ENCODE measurements at regions not wholly inside any gene's neighbourhood (a gene's known extent, or its start where the extent isn't known, plus 50 kb on each side); places are given as distances from the start of the nearest gene placed in this dataset.

DNA sequence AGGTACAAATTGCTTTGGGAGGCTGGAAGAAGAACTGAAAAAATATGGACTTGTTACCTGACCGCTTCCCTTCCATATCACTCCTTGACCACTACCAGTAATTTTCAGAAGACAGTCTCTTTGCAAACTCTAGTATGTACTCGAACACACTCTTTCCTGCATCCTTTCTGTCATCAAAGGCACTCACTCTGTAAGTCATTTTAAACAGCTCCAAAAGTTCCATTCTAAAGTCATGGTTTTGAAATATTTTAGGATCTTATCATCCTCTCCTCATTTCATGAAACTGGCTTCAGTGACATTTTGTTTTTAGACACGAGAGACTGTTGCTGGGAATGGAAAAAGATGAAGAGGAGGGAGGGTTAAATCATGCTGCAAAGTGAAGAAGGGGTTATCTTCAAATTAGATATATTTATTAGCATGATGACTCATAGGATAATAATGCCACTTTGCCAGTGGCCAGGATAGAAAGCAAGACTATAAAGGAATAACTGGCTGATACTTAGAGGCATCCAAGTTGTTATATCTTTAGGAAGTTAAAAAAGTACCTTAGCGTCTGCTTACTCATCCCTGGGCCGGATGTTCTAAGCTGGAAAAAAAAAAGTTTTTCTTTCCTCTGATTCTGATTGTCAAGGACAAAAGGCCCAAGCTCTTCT is 549.3 kb downstream of the METTL15 start:
- TF ChIP-seq, protein P1, sequence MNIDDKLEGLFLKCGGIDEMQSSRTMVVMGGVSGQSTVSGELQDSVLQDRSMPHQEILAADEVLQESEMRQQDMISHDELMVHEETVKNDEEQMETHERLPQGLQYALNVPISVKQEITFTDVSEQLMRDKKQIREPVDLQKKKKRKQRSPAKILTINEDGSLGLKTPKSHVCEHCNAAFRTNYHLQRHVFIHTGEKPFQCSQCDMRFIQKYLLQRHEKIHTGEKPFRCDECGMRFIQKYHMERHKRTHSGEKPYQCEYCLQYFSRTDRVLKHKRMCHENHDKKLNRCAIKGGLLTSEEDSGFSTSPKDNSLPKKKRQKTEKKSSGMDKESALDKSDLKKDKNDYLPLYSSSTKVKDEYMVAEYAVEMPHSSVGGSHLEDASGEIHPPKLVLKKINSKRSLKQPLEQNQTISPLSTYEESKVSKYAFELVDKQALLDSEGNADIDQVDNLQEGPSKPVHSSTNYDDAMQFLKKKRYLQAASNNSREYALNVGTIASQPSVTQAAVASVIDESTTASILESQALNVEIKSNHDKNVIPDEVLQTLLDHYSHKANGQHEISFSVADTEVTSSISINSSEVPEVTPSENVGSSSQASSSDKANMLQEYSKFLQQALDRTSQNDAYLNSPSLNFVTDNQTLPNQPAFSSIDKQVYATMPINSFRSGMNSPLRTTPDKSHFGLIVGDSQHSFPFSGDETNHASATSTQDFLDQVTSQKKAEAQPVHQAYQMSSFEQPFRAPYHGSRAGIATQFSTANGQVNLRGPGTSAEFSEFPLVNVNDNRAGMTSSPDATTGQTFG (tag by site-specific recombination; IDR thresholded peaks at IDR 0.05; ENCODE audit: borderline replicate concordance) = no peak
- TF ChIP-seq EGR2 (tag by site-specific recombination; IDR thresholded peaks at IDR 0.05; ENCODE audit: low read depth) = no peak
- Histone ChIP-seq H3K4me1 (ENCODE audit: control insufficient read depth, insufficient read depth, low read length) (no peaks in the 10 kb centered on the region), H3K36me3 (ENCODE audit: control insufficient read depth in 2 of 2, insufficient read depth in 1 of 2, low read length in 2 of 2) (no peaks in the 10 kb centered on the region), H3K27ac (ENCODE audit: extremely low read depth, low read depth, low read length) (no peak overlapping the region), H3K9me3 (ENCODE audit: control insufficient read depth, insufficient read depth, low read depth, low read length) (no peaks in the 10 kb centered on the region), H3K4me3 (ENCODE audit: low read depth, low read length) (no peak overlapping the region)
- CTCF ChIA-PET = interaction anchor here (0.7 to 1.0 kb wide), 2 partner anchors 940 to 962 kb away, joined by 3 to 4 read pairs; no protein-coding TSS in a partner anchor
- POLR2A ChIA-PET = no interaction called here

DNA sequence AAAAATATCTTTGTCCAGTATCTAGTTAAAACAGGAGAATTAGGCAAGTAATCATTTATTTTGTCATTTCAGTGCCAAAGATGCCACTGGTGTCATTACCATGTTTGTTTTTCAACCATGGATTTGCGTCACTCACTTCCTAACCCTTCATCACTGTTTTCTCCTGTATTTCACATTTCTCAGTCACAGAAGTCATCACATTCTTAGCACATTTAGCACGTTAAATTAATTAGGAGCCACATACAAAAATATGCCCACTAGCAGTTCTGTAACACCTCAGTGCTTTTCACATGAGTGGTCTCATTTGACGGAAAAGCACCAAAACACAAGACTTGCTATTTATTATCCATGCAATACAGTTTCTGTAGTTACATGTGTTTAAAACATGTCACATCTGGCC is 546.0 kb downstream of the METTL15 start:
- Histone ChIP-seq H3K4me3 (ENCODE audit: low read depth, low read length) (no peak overlapping the region), H3K4me1 (ENCODE audit: control insufficient read depth, insufficient read depth, low read length) (no peaks in the 10 kb centered on the region), H3K9me3 (ENCODE audit: control insufficient read depth, insufficient read depth, low read depth, low read length) (no peaks in the 10 kb centered on the region), H3K36me3 (ENCODE audit: control insufficient read depth in 2 of 2, insufficient read depth in 1 of 2, low read length in 2 of 2) (no peaks in the 10 kb centered on the region), H3K27ac (ENCODE audit: extremely low read depth, low read depth, low read length) (no peak overlapping the region)
- ChIA-PET POLR2A (interaction anchor here (0.6 kb wide), 1 partner anchor 74 kb away, joined by 3 read pairs; no protein-coding TSS in a partner anchor), CTCF (no interaction called here)
- TF ChIP-seq BCL11A (tag by site-specific recombination; IDR thresholded peaks at IDR 0.05; ENCODE audit: low read depth) = no peak
- no peak for TF ChIP-seq ZNF596 (tag by site-specific recombination; IDR thresholded peaks at IDR 0.05)
- TF ChIP-seq, protein P2, sequence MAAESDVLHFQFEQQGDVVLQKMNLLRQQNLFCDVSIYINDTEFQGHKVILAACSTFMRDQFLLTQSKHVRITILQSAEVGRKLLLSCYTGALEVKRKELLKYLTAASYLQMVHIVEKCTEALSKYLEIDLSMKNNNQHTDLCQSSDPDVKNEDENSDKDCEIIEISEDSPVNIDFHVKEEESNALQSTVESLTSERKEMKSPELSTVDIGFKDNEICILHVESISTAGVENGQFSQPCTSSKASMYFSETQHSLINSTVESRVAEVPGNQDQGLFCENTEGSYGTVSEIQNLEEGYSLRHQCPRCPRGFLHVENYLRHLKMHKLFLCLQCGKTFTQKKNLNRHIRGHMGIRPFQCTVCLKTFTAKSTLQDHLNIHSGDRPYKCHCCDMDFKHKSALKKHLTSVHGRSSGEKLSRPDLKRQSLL (tag by site-specific recombination; IDR thresholded peaks at IDR 0.05) = no peak
- TF ChIP-seq, protein P3, sequence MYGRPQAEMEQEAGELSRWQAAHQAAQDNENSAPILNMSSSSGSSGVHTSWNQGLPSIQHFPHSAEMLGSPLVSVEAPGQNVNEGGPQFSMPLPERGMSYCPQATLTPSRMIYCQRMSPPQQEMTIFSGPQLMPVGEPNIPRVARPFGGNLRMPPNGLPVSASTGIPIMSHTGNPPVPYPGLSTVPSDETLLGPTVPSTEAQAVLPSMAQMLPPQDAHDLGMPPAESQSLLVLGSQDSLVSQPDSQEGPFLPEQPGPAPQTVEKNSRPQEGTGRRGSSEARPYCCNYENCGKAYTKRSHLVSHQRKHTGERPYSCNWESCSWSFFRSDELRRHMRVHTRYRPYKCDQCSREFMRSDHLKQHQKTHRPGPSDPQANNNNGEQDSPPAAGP (tag by site-specific recombination; IDR thresholded peaks at IDR 0.05) = no peak
- TF ChIP-seq ZNF140 (tag by site-specific recombination; IDR thresholded peaks at IDR 0.05) = no peak
- no peak for TF ChIP-seq ZNF623 (tag by site-specific recombination; IDR thresholded peaks at IDR 0.05)
- TF ChIP-seq IKZF3 (tag by site-specific recombination; IDR thresholded peaks at IDR 0.05) = no peak
- TF ChIP-seq, protein P4, sequence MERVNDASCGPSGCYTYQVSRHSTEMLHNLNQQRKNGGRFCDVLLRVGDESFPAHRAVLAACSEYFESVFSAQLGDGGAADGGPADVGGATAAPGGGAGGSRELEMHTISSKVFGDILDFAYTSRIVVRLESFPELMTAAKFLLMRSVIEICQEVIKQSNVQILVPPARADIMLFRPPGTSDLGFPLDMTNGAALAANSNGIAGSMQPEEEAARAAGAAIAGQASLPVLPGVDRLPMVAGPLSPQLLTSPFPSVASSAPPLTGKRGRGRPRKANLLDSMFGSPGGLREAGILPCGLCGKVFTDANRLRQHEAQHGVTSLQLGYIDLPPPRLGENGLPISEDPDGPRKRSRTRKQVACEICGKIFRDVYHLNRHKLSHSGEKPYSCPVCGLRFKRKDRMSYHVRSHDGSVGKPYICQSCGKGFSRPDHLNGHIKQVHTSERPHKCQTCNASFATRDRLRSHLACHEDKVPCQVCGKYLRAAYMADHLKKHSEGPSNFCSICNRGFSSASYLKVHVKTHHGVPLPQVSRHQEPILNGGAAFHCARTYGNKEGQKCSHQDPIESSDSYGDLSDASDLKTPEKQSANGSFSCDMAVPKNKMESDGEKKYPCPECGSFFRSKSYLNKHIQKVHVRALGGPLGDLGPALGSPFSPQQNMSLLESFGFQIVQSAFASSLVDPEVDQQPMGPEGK (tag by site-specific recombination; IDR thresholded peaks at IDR 0.05) = no peak
- TF ChIP-seq, protein P5, sequence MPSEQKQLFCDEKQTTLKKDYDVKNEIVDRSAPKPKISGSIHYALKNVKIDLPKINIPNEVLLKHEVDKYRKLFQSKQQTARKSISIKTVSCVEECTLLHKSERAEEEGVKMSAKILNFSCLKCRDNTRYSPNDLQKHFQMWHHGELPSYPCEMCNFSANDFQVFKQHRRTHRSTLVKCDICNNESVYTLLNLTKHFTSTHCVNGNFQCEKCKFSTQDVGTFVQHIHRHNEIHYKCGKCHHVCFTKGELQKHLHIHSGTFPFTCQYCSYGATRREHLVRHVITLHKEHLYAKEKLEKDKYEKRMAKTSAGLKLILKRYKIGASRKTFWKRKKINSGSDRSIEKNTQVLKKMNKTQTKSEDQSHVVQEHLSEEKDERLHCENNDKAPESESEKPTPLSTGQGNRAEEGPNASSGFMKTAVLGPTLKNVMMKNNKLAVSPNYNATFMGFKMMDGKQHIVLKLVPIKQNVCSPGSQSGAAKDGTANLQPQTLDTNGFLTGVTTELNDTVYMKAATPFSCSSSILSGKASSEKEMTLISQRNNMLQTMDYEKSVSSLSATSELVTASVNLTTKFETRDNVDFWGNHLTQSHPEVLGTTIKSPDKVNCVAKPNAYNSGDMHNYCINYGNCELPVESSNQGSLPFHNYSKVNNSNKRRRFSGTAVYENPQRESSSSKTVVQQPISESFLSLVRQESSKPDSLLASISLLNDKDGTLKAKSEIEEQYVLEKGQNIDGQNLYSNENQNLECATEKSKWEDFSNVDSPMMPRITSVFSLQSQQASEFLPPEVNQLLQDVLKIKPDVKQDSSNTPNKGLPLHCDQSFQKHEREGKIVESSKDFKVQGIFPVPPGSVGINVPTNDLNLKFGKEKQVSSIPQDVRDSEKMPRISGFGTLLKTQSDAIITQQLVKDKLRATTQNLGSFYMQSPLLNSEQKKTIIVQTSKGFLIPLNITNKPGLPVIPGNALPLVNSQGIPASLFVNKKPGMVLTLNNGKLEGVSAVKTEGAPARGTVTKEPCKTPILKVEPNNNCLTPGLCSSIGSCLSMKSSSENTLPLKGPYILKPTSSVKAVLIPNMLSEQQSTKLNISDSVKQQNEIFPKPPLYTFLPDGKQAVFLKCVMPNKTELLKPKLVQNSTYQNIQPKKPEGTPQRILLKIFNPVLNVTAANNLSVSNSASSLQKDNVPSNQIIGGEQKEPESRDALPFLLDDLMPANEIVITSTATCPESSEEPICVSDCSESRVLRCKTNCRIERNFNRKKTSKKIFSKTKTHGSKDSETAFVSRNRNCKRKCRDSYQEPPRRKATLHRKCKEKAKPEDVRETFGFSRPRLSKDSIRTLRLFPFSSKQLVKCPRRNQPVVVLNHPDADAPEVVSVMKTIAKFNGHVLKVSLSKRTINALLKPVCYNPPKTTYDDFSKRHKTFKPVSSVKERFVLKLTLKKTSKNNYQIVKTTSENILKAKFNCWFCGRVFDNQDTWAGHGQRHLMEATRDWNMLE (tag by site-specific recombination; conservative IDR thresholded peaks at IDR 0.05; ENCODE audit: low read depth) = no peak
- TF ChIP-seq GFI1B (tag by site-specific recombination; IDR thresholded peaks at IDR 0.05) = no peak
- TF ChIP-seq ZNF138 (tag by site-specific recombination; IDR thresholded peaks at IDR 0.05; ENCODE audit: borderline replicate concordance) = no peak
- no peak for TF ChIP-seq ZNF202 (tag by site-specific recombination; IDR thresholded peaks at IDR 0.05; ENCODE audit: borderline replicate concordance)
- TF ChIP-seq ZNF416 (tag by site-specific recombination; IDR thresholded peaks at IDR 0.05) = no peak
- no peak for TF ChIP-seq ZNF2 (tag by site-specific recombination; IDR thresholded peaks at IDR 0.05)
- no peak for TF ChIP-seq ZNF777 (tag by site-specific recombination; IDR thresholded peaks at IDR 0.05; ENCODE audit: borderline replicate concordance)
- no peak for TF ChIP-seq SALL2 (tag by site-specific recombination; IDR thresholded peaks at IDR 0.05; ENCODE audit: borderline replicate concordance)
- TF ChIP-seq MEIS1 (CRISPR knock-in tag; IDR thresholded peaks at IDR 0.05; ENCODE audit: borderline replicate concordance) = no peak
- no peak for TF ChIP-seq ZNF133 (tag by site-specific recombination; IDR thresholded peaks at IDR 0.05)
- TF ChIP-seq OSR2 (tag by site-specific recombination; IDR thresholded peaks at IDR 0.05) = no peak
